Skin epidermis (tissue), 12 donors: ENCODE measurements at regions not wholly inside any gene's neighbourhood (a gene's known extent, or its start where the extent isn't known, plus 50 kb on each side); places are given as distances from the start of the nearest gene placed in this dataset.

Experiments used
- H3K27ac ChIP-seq, 21 experiments: fragments of 200-600 bp; sonication (generic) in 11 of 21; one replicate each; pipeline ENCODE4 v1.5.0; 2020; ENCODE audit warnings: mild to moderate bottlenecking in 3 of 21, inconsistent platforms in 2 of 21, moderate library complexity in 2 of 21
- H3K4me3 ChIP-seq, 7 experiments: fragments of 200-600 bp; sonication (generic) in 2 of 7; one replicate each; pipeline ENCODE4 v1.5.0; 2020; ENCODE audit warnings: inconsistent platforms in 2 of 7, mild to moderate bottlenecking in 2 of 7, moderate library complexity in 1 of 7

DNA sequence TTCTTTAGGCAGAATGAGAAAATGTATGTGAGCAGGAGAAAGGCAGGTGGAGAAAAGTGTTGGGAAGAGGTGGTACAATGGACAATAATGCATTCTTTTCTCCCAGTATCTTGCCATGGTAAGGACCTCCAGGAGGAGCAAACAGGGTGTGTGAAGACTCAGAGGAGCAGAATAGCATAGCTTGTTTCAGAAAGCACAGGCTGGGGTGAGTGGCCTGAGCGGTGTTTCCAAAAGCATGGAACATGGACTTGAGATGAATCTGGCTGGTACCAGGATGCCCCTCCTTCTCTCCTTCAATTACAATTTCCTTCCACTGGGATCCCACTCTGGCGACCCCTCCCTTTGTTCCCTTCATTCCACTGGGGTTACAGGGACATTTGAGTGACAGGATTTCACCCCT lies 123.4 kb upstream of the TNR start:
- H3K4me3 ChIP-seq: no peak overlapping the region
- H3K27ac ChIP-seq: no peak overlapping the region

DNA sequence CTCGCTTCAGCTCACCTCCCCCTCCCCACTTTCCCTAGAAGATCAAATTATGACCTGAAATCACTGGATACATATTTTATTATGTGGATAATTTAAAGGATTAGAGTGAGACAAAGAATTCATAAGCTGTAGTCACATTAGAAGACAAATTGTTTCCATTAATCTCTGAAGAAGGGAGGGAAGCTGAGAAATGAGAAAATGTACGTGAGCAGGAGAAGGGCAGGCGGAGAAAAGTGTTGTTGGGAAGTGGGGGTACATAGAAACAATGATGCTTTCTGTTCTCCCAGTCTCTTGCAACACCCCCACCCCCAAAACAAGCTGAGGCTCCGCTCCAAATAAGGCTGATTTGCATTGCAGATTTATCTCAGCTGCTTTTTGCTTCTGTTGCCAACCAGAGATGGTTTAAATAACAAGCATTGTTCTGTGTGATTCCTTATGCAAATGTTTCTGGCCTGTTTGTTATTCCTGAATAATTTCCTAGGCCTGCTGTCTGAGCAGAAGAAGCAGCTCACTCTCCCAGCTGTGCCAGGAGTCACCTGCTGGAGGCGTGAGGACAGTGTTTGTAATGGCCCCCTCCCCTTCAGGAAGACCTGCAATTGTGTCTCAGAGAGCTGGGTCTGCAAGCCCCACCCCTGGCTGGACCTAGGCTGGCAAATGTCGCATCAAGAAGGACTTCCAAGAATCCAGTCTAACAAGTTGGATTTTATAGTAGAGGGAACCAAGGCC lies 121.8 kb upstream of the TNR start:
- Histone ChIP-seq H3K27ac (no peak overlapping the region), H3K4me3 (no peak overlapping the region)

DNA sequence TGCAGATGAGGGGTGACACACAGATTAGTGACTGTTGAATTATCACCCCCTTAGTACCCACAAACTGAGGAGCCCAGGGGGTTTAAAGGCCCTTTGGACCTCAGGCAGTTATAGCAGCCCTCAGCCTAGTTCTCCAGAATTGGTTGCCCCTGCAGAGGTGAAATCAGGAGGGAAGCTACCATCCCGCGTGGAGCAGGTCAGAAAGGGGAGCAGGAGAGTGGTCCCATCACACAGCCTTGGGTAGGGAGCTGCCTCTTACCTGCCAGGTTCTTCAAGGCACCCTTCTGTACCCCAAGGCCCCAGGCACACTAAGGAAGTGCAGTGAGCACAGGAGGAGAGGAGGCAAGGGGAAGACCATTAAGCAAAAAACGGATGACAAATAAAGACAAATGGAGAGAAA lies 121.2 kb upstream of the TNR start:
- no peak overlapping the region for H3K27ac ChIP-seq
- H3K4me3 ChIP-seq: no peak overlapping the region

DNA sequence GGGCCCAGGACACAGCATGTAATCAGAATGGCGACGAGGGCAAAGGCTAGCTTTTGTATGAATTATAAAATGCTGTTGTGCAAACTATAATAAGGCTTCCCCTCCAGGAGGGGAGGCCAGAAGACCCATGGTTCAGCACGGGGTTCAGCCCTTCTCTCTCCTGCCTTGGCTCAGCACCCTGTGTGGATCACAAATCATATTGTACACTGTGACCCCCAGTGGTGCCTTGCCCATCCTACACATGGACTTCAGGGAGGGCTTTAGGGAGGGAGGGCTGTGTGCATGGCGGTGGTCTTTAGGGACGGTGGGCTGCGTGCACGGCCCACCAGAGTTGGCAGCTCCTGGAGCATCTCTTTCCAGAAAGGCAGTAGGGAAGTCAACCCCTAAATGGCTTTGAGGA lies 120.8 kb upstream of the TNR start:
- no peak overlapping the region for H3K27ac ChIP-seq
- no peak overlapping the region for H3K4me3 ChIP-seq

DNA sequence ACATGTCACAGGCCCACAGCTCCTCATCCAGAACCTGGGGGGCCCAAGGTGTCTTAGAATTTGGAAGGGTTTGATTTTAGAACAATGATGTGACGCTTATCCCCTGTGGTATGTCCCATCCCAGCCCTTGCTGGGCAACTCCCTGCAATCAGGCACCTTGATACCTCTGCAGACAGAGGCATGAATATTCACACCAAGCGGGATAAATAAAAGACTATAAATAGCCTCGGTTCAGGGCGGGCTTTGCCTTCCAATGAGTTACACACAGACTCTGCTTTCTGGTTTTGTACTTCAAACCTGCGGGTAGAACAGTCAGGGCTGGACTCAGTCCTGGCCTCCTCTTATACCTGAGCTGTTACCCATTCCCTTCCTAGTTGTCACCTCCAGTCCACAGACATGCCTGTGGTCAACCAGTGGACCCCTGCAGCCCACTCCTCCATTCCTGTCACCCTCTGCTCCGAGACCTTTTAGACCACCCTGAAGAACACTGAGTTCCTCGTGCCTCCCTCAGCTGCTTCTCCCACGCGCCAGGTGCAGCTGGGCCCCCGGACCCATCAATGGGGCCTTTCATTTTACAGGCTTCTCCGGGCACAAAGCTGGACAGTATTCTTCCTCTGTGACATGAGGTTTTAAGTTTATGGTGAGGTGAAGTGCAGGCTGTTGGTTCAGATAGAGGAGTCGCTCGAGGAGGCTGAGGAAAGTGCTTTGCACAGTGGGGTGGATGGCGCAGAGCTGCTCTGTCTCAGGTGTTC lies 120.1 kb upstream of the TNR start:
- Histone ChIP-seq H3K4me3 (no peak overlapping the region), H3K27ac (no peak overlapping the region)

DNA sequence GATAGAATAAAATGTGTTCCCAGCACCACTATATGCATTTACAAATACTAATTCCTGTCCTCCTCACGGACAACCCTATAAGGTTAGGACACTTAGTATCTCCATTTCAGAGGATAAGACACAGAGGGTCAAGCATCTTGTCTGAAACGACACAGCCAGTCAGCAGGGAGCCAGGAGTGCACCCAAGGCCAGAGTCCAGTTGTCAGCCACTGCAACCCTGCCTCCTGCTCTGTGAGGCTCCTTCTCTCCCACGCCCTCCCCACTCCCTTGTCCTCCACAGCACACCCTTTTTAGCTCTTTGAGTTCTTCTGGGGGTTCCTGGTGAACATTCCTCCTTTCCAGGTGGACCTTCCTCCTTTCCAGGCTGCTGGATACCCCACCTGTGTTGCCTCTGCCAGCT lies 119.0 kb upstream of the TNR start:
- no peak overlapping the region for H3K4me3 ChIP-seq

DNA sequence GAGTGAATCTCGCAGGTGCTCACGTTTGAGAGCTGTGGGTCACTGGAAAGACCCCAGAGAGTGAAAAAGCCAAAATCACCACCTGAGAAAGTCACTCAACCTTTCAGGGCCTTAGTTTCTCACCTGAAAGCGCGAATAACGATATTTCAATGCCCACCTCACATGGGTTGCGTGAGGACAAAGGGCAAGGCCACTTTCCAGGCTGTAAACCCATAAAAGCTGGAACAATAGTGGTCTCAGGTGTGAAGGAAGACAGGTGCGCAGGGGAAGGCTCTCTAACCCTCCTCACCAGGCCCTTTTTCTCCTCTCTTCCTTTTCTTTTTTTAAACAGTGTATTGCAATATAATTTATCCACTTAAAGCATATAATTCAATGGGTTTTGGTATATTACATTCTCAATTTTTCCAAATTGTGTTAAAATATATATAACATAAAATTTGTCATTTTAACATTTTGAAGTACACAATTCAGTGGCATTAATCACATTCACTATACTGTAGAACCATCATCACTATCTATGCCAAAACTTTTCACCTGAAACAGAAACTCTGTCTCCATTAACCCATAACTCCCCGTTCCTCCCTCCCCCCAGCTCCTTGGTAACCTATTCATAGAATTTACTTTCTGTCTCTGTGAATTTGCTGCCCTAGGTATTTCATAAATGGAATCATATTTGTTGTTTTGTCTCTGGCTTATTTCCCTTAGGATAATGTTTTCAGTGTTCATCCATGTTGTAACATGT lies 118.4 kb upstream of the TNR start:
- Histone ChIP-seq H3K4me3 (no peak overlapping the region), H3K27ac (no peak overlapping the region)

More for the DNA sequence above, 119.0 kb upstream of the TNR start:
- no peak overlapping the region for H3K27ac ChIP-seq

DNA sequence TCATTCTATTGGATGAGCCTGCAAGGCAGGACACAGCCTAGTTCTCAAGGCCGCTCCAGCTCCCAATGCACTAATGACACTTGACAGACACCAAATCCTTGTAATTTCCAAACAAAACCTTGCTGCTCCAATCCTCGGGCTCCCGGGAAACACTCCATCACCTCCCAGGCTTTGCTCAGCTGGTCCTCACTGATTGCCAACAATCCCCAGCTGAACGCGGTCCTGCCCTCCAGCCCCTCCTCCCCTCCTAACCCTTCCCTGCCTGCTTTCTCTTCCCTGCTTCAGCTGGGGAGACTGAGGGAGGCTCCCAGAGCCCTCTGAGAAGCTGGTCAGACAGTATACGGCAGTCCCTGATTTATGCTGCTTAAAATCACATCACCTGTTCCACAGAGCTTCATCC lies 114.4 kb upstream of the TNR start:
- H3K27ac ChIP-seq: no peak overlapping the region
- H3K4me3 ChIP-seq: no peak overlapping the region

DNA sequence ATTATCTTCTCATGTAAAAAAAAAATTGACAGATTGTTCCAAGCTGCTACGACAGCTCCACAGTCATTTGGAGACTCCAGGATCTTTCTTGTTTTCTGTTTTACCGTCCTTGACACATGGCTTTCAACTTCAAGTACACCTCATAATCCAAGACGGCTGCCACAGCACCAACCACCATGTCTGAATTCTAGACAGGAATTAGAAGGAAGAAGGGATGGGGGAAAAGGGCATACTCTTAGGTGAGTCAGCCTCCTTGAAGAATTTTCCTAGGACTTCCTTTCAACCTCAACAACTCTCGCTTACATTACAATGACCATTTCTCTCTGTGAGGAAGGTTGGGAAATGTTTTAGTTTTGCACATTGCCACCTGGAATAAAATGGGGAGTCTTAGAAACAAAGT lies 110.3 kb upstream of the TNR start:
- H3K4me3 ChIP-seq: no peak overlapping the region
- H3K27ac ChIP-seq: no peak overlapping the region

DNA sequence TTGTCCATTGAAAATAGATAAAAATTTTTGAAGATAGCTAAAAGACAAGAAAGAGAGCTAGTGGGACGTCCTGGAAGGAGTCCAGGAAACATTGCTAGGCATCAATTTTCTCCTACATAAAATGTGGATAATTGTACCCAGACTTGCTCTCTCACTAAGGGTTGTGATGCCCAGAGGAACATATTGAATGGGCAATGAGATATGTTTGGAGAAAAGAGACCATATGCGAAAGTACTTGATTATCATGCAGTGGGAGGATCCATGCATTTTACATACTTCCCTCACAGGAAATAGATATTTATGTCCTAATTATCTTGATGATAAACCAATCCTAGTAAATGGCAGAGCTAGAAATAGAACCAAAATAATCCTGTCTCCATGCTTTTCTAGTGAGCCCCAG lies 108.4 kb upstream of the TNR start:
- H3K27ac ChIP-seq: no peak overlapping the region
- H3K4me3 ChIP-seq: no peak overlapping the region

DNA sequence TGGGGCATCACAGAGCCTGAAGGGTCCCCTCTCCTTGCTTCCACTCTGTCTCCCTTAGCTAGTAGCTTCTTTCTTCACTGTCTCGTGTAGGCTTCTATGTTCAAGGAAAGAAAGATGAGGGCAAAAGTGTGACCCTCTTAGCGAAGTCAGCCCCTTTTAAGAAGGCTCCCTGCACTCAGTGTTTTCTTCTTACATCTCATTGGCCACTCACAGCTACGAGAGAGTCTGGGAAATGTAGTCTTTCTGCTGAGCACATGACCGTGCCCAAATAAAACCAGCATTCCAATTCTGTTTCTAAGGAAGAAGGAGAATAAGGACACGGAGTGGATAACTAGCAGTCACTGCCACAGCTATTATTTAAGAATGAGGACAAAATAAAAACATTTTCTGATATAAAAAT lies 104.9 kb upstream of the TNR start:
- H3K4me3 ChIP-seq: no peak overlapping the region
- H3K27ac ChIP-seq: no peak overlapping the region

DNA sequence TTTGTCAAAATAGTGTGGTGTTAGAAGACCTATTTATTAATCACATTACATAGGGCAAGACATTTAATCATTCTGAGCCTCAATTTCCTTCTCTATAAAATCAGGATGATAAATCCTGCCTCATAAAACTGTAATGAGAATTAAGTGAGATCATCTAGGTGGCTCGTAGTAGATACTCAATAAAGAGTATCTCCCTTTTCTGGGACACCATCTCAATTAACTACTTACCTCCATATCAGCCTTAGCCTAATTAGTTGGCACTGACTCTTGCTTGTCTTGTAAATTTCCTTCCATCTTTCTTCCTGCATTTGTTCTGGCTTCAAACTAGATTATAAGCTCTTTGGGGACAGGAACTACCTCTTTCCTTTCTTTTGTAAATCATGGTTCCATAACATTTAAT lies 102.6 kb upstream of the TNR start:
- no peak overlapping the region for H3K27ac ChIP-seq
- no peak overlapping the region for H3K4me3 ChIP-seq

DNA sequence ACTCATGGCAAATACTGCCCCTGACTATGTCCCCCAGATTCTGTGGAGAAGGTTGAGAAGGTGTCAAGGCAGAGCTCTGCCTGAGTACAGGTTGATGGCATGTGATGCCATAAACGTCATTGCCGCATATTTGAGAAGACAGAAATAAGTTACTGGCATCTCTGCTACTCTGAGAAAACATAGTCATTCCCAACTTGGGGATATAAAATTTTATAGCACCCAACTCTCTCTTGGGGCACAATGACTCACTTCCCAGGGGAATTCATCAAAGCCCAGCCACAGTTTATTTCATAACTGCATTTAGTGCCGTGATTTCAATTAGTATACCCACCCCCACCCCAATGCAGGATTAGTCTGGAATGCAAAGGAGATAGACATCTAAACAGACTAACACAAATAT lies 101.9 kb upstream of the TNR start:
- no peak overlapping the region for H3K4me3 ChIP-seq
- no peak overlapping the region for H3K27ac ChIP-seq

DNA sequence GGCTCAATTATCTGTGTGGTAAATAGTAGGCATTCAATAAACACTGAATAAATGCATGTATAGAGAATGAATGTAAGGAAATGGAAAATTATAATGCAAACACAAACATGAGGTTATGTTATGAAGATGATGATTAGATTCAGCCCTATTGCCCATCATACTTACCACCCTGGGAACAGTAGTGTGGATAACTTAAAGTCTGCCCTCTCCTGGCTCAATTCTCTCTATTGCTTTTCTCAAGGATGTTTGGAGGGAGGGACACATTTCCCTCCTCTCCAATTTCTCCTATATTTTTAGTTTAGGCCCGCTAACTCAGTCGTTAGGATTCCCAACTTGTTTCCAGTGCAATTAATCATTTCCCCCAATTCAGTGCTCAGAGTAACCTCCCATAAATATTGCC lies 101.5 kb upstream of the TNR start:
- Histone ChIP-seq H3K27ac (no peak overlapping the region), H3K4me3 (no peak overlapping the region)

DNA sequence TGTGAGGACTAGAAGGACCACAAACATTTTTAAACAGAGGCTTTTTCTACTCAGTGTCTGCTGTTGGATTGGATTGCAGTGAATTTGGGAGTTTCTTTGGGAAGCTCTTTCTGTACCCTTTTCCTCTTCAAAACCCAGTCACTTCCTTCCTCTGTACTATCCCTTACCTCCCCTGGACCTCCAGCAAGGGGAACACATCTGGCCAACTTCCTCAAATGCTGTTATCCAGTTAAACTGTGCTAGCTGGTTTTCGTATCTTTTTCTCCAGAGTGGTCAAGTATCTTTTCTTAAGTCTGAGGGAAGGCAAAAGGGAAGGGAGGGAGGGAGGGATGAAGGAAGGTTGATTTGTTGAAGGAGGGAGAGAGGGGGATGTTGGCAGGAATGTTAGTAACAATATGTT lies 99.2 kb upstream of the TNR start:
- Histone ChIP-seq H3K27ac (no peak overlapping the region), H3K4me3 (no peak overlapping the region)

DNA sequence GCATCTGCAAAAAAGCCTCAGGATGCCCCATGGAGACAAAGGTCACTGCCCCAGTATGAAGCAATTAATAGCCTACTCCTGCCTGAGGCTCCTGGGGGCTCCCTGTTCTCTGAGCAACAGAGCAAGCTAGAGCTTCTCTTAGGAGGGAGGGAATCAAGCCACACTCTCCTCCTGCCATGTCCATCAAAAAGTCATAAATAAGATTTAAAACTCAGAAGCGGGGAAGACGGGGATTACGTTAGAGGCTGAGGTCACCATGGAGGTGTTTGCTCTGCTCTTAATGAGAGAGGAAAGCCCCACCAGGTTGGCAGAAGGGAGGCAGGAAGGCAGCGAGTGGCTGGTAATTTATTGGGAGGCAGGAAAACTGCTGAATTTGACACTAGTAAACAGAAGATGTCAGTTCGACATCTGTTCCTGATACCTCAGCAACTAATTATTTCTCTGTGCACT lies 98.4 kb upstream of the TNR start:
- H3K4me3 ChIP-seq: no peak overlapping the region
- H3K27ac ChIP-seq: no peak overlapping the region

DNA sequence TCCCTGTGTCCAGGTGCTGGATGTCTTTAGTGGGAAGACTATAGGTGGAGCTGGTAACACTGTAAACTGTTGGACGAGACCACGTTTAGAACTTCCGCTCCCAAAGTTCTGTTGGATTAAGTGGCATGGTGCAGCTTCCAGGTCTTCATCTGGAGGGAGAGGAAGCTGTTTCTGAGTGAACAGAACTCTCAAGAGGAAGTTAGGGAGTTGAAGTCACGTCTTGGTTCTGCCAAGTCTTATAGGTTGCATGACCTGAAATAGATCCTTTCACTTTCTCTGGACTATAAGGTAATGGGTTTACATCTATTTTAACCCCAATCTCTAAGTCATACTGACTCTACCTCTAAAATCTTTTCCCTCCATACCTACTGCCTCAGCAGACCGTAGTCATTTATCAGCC lies 97.4 kb upstream of the TNR start:
- no peak overlapping the region for H3K27ac ChIP-seq
- no peak overlapping the region for H3K4me3 ChIP-seq

DNA sequence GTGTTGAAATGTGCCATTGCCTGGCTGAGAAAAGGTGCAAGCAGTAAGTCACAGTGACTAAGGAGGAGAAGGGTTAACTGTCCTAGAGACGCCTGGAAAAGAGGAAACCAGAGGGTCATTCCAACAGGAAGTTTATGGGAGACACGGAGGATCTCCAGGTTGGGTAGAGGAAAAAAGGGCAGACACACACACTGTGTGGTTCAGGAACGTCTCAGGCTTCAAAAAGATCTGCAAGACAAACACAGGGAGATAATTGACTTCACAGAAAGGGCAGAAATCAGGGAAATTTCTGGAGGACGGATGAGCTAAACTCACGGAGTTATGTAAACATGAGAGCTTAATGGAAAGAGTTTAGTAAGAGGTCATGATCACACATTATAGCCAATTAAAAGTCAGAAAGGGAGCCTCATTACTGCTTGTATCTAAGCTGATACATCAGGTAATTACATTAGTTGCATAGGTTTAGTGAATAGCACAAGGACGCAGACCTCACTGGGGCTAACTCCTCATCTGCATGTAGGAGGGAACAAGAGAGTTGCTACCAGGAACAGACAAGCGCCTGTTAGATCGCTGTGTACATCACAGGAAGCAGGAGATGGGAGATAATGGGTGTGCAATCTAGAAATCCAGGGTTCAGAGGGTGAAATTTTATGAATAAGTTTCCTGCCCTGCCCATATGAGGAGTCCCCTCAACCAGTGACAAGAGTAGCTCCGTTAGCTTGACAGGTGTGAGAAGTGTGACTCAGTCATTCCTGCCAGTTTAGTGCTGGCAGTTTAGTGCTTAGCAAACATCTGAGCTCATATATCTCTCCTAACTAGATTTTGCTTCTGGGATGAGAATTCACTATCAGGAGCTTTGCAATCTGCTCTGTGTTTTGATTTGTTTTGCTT lies 96.6 kb upstream of the TNR start:
- no peak overlapping the region for H3K27ac ChIP-seq
- no peak overlapping the region for H3K4me3 ChIP-seq

DNA sequence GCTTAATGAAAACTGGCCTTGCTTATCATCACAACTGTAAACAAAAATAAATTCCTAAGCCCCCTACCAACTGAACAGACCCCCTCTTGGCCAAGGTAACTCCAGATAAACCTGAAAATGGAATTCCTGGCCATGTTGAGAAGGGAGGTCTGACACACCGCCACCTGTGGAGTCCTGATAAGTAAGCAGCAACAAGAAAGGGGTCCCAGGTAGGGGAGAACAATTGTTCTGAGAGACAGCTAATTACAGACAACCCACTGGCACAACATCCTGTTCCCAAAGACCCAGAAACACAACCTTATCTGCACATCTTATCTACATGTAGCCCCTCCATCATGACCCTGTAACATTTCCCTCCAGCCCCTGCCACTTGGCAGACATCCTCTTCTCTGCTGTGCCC lies 91.2 kb upstream of the TNR start:
- no peak overlapping the region for H3K27ac ChIP-seq
- H3K4me3 ChIP-seq: no peak overlapping the region

DNA sequence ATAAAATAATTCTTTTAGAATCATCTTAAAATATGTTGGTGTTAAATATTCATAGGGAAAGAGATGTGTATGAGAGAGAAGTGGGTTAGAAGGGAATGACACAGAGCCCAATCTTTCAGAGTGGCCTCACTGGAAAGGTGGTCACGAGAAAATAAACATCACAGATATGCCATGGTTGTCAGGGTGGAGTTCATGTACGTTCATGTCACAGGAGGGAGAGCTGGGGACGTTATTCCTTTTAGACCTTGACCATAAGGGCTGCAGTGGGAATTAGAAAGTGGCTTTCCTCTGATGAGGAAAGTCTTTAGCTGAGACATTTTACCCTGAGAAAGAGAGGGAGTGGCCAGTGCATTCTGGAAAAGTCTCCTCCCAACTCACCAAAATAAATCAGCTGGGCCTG lies 90.6 kb upstream of the TNR start:
- Histone ChIP-seq H3K4me3 (no peak overlapping the region), H3K27ac (no peak overlapping the region)
